HT-29 (cell line): ENCODE measurements at regions not wholly inside any gene's neighbourhood (a gene's known extent, or its start where the extent isn't known, plus 50 kb on each side); places are given as distances from the start of the nearest gene placed in this dataset.

Experiments
- DNase-seq: peaks from one replicate; pipeline ENCODE4 v3.0.0-alpha.2; 2015; ENCODE audit warnings: low spot score

GRCh38 chr6:139763468-139764210 is 389.2 kb upstream of the CITED2 start:
- peak; percentile 17 for DNase-seq

DNA sequence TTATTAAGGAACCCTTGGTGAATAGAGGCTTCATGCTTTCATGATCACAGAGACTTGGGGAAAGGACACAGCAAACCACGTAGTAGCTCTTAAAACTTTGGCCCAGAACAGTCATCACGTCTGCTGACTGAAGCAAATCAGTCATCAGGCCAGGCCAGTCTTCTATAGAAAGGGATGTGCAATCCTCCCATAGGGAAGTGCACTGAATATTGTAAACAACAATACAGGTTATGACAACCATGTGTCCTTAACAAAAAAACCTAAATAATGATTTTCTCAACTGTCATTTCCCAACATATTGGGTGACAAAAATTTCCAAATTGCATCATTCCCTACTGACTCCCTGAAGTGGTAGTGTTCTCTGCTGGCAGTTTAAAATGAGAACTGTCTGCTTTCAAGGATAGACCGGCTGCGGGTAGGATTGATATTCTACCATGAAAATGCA is 388.2 kb upstream of the CITED2 start:
- no peak for DNase-seq

GRCh38 chr6:139760128-139760527 is 385.7 kb upstream of the CITED2 start:
- DNase-seq = no peak

- DNase-seq = no peak
Measured at GRCh38 chr6:139759086-139759485, 384.6 kb upstream of the CITED2 start.

GRCh38 chr6:139758209-139758611 is 383.8 kb upstream of the CITED2 start:
- no peak for DNase-seq

GRCh38 chr6:139757784-139758183 is 383.3 kb upstream of the CITED2 start:
- DNase-seq = no peak

DNA sequence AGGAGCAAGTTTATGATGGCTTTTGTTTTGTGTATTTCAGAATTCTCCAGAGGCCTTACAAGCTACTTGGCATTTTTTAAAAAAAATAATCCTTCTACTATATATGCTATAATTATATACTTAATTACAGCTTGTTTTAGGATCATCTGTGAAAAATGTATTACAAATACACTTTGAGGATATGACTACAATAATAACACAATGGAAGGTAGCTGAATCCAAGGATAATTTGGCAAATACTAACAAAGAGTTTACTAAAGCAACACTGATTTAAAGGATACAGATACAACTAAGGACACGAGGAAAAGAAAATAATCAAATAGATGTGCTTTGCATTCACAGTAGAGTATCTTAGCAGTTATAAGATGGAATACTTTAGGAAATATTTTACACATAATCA is 381.9 kb upstream of the CITED2 start:
- no peak for DNase-seq

GRCh38 chr6:139754898-139755775 is 380.7 kb upstream of the CITED2 start:
- DNase-seq = peak; percentile 9

DNA sequence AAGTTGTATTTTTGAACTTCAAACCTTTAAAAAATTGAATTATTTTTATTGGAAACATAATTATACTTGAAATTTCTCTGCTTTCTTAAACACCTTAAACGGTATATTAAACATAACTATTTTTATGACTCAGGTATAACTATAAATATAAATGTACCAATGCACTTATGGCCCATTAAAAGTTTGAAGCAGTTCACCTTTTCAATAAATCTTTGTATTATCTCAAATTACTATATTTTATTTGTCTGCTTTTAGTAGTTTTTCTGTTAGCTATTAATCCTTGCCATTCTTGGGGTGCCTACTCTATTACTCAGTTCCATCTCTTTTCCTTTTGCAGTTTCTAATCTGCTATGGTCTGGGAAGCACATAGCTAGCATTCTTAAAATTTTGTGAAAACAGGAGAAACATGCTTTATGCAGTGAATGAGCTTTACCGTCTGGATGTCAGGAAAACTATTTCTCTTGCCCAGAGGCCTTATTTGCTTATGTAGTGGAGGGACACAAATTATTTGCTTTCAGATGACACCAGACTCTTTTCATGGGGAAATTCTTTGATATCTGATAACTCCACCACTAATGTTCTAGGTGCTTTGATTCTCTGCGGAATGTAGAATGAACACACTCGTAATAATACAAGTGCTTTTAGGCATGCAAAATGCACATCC is 378.9 kb upstream of the CITED2 start:
- no peak for DNase-seq

GRCh38 chr6:139752086-139752485 is 377.6 kb upstream of the CITED2 start:
- no peak for DNase-seq

GRCh38 chr6:139751179-139751578 is 376.7 kb upstream of the CITED2 start:
- no peak for DNase-seq

DNA sequence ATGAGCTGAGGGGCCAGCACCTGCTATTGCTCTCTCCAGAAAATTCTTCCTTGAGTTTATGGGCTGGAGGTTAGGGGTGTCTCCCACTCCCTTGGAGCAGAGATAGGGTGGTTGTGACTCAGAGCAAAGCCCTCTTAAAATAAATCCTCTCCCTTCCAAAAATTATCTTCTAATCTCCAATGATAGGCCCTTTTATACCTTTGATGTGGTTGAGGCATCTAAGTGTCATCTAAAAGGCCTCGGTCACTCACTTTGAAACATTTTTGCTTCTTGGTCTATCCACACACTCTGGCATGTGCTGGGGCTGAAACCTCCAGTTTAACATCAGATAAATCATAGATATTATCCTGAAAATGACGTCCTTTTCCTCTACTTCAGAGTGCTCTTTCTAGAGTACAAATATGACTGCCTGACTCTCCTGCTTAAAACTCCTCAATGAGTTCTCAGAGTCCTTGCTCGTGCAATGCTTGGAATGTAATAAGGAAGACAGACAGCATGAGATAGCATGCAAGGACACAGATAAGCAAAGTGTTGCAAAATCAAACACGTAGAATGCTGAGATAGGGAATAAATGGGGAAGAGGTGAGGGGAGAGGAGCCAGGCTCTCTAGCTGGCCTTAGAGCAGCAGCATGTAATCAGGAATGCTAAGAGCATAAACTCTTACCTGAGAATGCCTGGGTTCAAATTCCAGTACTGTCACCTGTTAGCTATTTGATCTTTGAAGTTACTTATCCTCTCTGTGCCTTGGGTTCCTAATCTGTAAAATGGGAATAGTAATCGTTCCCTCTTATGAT is 374.1 kb upstream of the CITED2 start:
- DNase-seq = no peak

GRCh38 chr6:139747154-139747553 is 372.7 kb upstream of the CITED2 start:
- DNase-seq = no peak

GRCh38 chr6:139744891-139745290 is 370.4 kb upstream of the CITED2 start:
- no peak for DNase-seq

DNA sequence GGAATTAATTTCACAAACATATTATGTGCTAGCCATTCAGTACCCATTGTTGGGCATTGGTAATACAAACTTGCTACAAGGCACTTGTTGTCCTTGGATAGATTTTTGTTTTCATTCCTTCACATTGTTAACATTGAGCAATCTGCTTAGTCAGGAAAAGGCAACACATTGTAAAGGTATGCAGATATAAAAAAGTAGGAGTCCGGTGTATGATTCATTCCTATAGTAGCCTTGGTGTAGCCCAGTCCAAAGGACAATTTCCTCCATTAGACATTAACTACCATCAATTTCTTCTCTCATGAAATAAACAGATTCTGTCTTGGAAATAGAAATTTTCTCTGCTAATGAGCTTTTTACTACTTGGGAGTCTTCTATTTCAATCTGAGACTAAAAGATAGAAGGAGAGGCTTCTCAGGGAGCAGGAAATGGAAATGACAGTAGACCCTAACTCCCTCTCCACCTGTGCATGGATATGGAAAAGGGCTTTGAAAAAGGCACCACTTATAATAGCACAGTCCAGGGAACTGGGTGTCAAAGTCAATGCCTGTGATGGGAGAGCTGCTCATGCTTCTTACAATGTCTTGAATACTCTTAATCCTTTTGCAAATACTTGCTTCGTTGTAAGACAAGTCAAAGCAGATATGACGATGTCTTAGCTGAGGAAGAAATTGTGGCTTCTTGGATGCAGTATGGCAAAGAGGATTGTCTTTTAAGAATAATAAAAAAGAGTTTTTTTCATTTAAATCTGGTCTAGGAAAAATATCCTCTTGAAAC is 369.4 kb upstream of the CITED2 start:
- DNase-seq = peak; percentile 61

DNA sequence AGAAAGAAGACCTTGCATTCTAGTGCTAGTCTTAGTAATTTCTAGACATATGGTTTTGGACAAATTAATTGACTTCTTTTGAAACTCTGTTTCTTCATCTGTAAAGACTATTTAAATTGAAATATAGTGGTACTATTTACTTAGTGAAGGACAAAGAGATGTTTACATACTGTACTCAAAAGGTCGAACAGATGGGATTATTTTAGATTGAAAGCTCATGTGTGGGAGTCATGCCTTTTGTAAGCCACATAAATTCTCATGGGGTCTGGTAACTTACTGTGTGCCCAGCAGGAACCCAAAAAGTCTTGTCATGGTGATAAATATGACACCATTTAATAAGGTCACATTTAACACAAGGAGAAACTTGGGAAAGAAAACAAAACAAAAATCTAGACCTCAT is 368.2 kb upstream of the CITED2 start:
- DNase-seq = no peak

- DNase-seq = no peak
Measured at GRCh38 chr6:139738801-139739455, 364.5 kb upstream of the CITED2 start.

DNA sequence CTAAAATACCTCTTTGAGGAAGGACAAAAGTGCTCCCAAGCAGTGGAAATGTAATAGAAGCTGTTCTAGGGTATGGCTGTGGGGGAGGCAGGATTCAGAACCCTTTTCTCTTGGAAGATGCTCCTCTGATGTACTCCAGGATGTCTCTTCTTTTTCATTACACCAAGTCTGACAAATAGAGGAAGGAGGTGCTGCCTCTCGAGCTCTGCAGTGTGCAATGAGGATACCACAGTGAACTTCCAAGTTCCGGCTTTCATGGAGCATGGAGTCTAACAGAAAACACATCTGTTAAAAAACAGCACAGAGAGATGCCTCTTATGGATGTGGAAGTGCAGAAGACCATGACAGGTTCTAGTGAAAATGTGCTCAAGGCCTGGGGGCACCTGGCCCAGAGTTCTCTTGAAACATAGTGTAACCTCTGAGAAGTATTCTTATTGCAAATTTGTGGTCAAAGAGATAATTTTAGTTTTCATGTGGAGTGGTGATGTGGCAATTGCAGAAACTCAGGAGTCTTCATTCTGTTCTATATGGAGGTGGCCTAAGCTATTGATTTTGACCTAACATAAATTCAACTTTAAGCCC is 362.0 kb upstream of the CITED2 start:
- no peak for DNase-seq

GRCh38 chr6:139732451-139732850 is 358.0 kb upstream of the CITED2 start:
- DNase-seq = peak; percentile 29
